Vagina (tissue), 2 donors: ENCODE measurements at regions not wholly inside any gene's neighbourhood (a gene's known extent, or its start where the extent isn't known, plus 50 kb on each side); places are given as distances from the start of the nearest gene placed in this dataset.

Source experiments
- DNase-seq, 2 donors: peaks; one replicate each; pipeline ENCODE4 v3.0.0-alpha.2; 2017; ENCODE audit errors: extremely low spot score in 2 of 2
- H3K27ac ChIP-seq: fragments of 200-600 bp; sonication (generic); one replicate; pipeline ENCODE4 v1.5.1; 2019
- H3K27me3 ChIP-seq: fragments of 200-600 bp; sonication (generic); one replicate; pipeline ENCODE4 v1.5.1; 2019
- H3K36me3 ChIP-seq, 2 donors: fragments of 200-600 bp; sonication (generic); one replicate each; pipeline ENCODE4 v1.5.1; 2017 to 2019
- H3K4me1 ChIP-seq: fragments of 200-600 bp; sonication (generic); one replicate; pipeline ENCODE4 v1.5.1; 2019
- H3K4me3 ChIP-seq, 2 donors: fragments of 200-600 bp; sonication (generic); 1 replicate in 1 of 2; 2 replicates in 1 of 2; pipeline ENCODE4 v1.5.1; 2016 to 2019
- H3K9me3 ChIP-seq: fragments of 200-600 bp; sonication (generic); one replicate; pipeline ENCODE4 v1.5.1; 2019
- CTCF ChIP-seq, 3 experiments: fragments of 450-650 bp in 2 of 3; fragments of 200-600 bp in 1 of 3; sonication (generic) in 1 of 3; IDR thresholded peaks; one replicate each; pipeline ENCODE4 v1.5.1; 2017 to 2019; ENCODE audit warnings: antibody characterized with exemption in 3 of 3, mild to moderate bottlenecking in 2 of 3, moderate library complexity in 2 of 3
- POLR2A ChIP-seq, 2 donors: fragments of 450-650 bp; IDR thresholded peaks; one replicate each; pipeline ENCODE4 v1.6.1; 2017; ENCODE audit warnings: antibody characterized with exemption in 2 of 2, mild to moderate bottlenecking in 2 of 2, moderate library complexity in 2 of 2
- POLR2AphosphoS5 ChIP-seq, 2 donors: sonication (generic); formaldehyde crosslinking; IDR thresholded peaks; one replicate each; pipeline ENCODE4 v1.9.0; 2017; ENCODE audit warnings: antibody characterized with exemption in 2 of 2, mild to moderate bottlenecking in 2 of 2, low read depth in 1 of 2; ENCODE audit not compliant: insufficient read depth in 1 of 2
- intact Hi-C: fragments of 100-400 bp; cut with DNase I; formaldehyde crosslinking; loops from one replicate; pipeline ENCODE4 v1.15.1; 2023

GRCh38 chr20:60408435-60408834 is 450.2 kb downstream of the CDH26 start:
- H3K9me3 ChIP-seq = no peaks in the 10 kb centered on the region
- H3K27ac ChIP-seq = no peak overlapping the region
- H3K27me3 ChIP-seq = no peaks in the 10 kb centered on the region
- no peaks in the 10 kb centered on the region for H3K36me3 ChIP-seq
- DNase-seq = no peak
- intact Hi-C loops = no loop called here
- no peaks in the 10 kb centered on the region for H3K4me1 ChIP-seq
- no peak for TF ChIP-seq CTCF (IDR thresholded peaks at IDR 0.05)
- no peak for TF ChIP-seq POLR2A (IDR thresholded peaks at IDR 0.05)
- TF ChIP-seq POLR2AphosphoS5 (IDR thresholded peaks at IDR 0.05; ENCODE audit: insufficient read depth in 1 of 2, low read depth in 1 of 2) = no peak
- no peak overlapping the region for H3K4me3 ChIP-seq

GRCh38 chr20:60410618-60411264 is 452.5 kb downstream of the CDH26 start:
- Histone ChIP-seq H3K9me3 (no peaks in the 10 kb centered on the region), H3K27me3 (no peaks in the 10 kb centered on the region), H3K4me1 (no peaks in the 10 kb centered on the region), H3K4me3 (no peak overlapping the region), H3K36me3 (no peaks in the 10 kb centered on the region), H3K27ac (no peak overlapping the region)
- intact Hi-C loops = no loop called here
- DNase-seq = peak in 1 of 2 donors; percentile 49
- TF ChIP-seq CTCF (IDR thresholded peaks at IDR 0.05) (no peak), POLR2AphosphoS5 (IDR thresholded peaks at IDR 0.05; ENCODE audit: insufficient read depth in 1 of 2, low read depth in 1 of 2) (no peak), POLR2A (IDR thresholded peaks at IDR 0.05) (no peak)

GRCh38 chr20:60411813-60412212 is 453.6 kb downstream of the CDH26 start:
- TF ChIP-seq CTCF (IDR thresholded peaks at IDR 0.05) (no peak), POLR2A (IDR thresholded peaks at IDR 0.05) (no peak), POLR2AphosphoS5 (IDR thresholded peaks at IDR 0.05; ENCODE audit: insufficient read depth in 1 of 2, low read depth in 1 of 2) (no peak)
- Histone ChIP-seq H3K9me3 (no peaks in the 10 kb centered on the region), H3K27ac (no peak overlapping the region), H3K4me3 (no peak overlapping the region), H3K36me3 (no peaks in the 10 kb centered on the region), H3K27me3 (no peaks in the 10 kb centered on the region), H3K4me1 (no peaks in the 10 kb centered on the region)
- no peak for DNase-seq
- intact Hi-C loops = no loop called here

GRCh38 chr20:60420676-60421229 is 462.5 kb downstream of the CDH26 start:
- H3K9me3 ChIP-seq = no peaks in the 10 kb centered on the region
- H3K27me3 ChIP-seq = no peaks in the 10 kb centered on the region
- no peaks in the 10 kb centered on the region for H3K36me3 ChIP-seq
- TF ChIP-seq POLR2A (IDR thresholded peaks at IDR 0.05) (no peak), CTCF (IDR thresholded peaks at IDR 0.05) (no peak), POLR2AphosphoS5 (IDR thresholded peaks at IDR 0.05; ENCODE audit: insufficient read depth in 1 of 2, low read depth in 1 of 2) (no peak)
- H3K4me3 ChIP-seq = no peak overlapping the region
- no peak overlapping the region for H3K27ac ChIP-seq
- intact Hi-C loops = no loop called here
- no peak for DNase-seq
- no peaks in the 10 kb centered on the region for H3K4me1 ChIP-seq

- Histone ChIP-seq H3K36me3 (no peaks in the 10 kb centered on the region), H3K9me3 (no peaks in the 10 kb centered on the region), H3K27ac (no peak overlapping the region), H3K4me3 (no peak overlapping the region), H3K4me1 (no peaks in the 10 kb centered on the region), H3K27me3 (no peaks in the 10 kb centered on the region)
- TF ChIP-seq POLR2A (IDR thresholded peaks at IDR 0.05) = no peak
- DNase-seq = no peak
- intact Hi-C loops = no loop called here
These were observed 464.6 kb downstream of the CDH26 start for GRCh38 chr20:60422848-60423247.
